ENCODE measurements at regions not wholly inside any gene's neighbourhood (a gene's known extent, or its start where the extent isn't known, plus 50 kb on each side); places are given as distances from the start of the nearest gene placed in this dataset.

GRCh38 chr9:107431461-107431860, 58.1 kb downstream of the KLF4 start:
- Histone ChIP-seq H3K36me3 (ENCODE audit: control insufficient read depth, insufficient read depth, low read length) (no peaks in the 10 kb centered on the region), H3K27me3 (ENCODE audit: control insufficient read depth, insufficient read depth, low read length) (no peaks in the 10 kb centered on the region), H3K4me3 (ENCODE audit: low read depth, low read length) (no peak overlapping the region)
- TF ChIP-seq, protein P1, sequence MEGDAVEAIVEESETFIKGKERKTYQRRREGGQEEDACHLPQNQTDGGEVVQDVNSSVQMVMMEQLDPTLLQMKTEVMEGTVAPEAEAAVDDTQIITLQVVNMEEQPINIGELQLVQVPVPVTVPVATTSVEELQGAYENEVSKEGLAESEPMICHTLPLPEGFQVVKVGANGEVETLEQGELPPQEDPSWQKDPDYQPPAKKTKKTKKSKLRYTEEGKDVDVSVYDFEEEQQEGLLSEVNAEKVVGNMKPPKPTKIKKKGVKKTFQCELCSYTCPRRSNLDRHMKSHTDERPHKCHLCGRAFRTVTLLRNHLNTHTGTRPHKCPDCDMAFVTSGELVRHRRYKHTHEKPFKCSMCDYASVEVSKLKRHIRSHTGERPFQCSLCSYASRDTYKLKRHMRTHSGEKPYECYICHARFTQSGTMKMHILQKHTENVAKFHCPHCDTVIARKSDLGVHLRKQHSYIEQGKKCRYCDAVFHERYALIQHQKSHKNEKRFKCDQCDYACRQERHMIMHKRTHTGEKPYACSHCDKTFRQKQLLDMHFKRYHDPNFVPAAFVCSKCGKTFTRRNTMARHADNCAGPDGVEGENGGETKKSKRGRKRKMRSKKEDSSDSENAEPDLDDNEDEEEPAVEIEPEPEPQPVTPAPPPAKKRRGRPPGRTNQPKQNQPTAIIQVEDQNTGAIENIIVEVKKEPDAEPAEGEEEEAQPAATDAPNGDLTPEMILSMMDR (IDR thresholded peaks at IDR 0.05; ENCODE audit: insufficient read depth, low read length, severe bottlenecking) = no peak
- no peak for DNase-seq (ENCODE audit: low read depth)
- FAIRE-seq = no peak

DNA sequence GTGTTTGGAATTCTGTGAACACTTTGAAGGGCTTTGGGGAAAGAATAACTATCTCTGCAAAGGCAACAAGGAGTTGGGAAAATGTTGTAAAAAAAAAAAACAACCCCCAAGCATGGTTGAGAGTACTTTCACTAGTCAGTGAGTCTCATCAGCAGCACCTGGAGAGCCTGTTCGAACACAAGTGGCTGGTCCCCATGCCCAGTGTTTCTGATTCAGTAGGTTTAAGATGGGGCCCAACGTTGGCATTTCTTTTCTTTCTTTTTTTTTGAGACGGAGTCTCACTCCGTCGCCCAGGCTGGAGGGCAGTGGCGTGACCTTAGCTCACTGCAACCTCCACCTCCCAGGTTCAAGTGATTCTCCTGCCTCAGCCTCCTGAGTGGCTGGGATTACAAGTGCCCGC, 59.5 kb downstream of the KLF4 start:
- Histone ChIP-seq H3K27me3 (ENCODE audit: control insufficient read depth, insufficient read depth, low read length) (no peaks in the 10 kb centered on the region), H3K4me3 (ENCODE audit: low read depth, low read length) (no peak overlapping the region), H3K36me3 (ENCODE audit: control insufficient read depth, insufficient read depth, low read length) (no peaks in the 10 kb centered on the region)
- TF ChIP-seq, protein P1 (IDR thresholded peaks at IDR 0.05; ENCODE audit: insufficient read depth, low read length, severe bottlenecking) = no peak
- DNase-seq (ENCODE audit: low read depth) = no peak
- no peak for FAIRE-seq

- DNase-seq (ENCODE audit: low read depth) = no peak
- H3K4me3 ChIP-seq (ENCODE audit: low read depth, low read length) = no peak overlapping the region
- no peaks in the 10 kb centered on the region for H3K27me3 ChIP-seq (ENCODE audit: control insufficient read depth, insufficient read depth, low read length)
- no peaks in the 10 kb centered on the region for H3K36me3 ChIP-seq (ENCODE audit: control insufficient read depth, insufficient read depth, low read length)
- TF ChIP-seq, protein P1 (IDR thresholded peaks at IDR 0.05; ENCODE audit: insufficient read depth, low read length, severe bottlenecking) = no peak
- FAIRE-seq = no peak
Observed at GRCh38 chr9:107426126-107426525, 63.4 kb downstream of the KLF4 start.

GRCh38 chr9:107425101-107426025, 64.2 kb downstream of the KLF4 start:
- FAIRE-seq (no peak), DNase-seq (ENCODE audit: low read depth) (peak; percentile 36)
- TF ChIP-seq, protein P1 (IDR thresholded peaks at IDR 0.05; ENCODE audit: insufficient read depth, low read length, severe bottlenecking) = peak; percentile 98
- Histone ChIP-seq H3K4me3 (ENCODE audit: low read depth, low read length) (no peak overlapping the region), H3K36me3 (ENCODE audit: control insufficient read depth, insufficient read depth, low read length) (no peaks in the 10 kb centered on the region), H3K27me3 (ENCODE audit: control insufficient read depth, insufficient read depth, low read length) (no peaks in the 10 kb centered on the region)

- TF ChIP-seq, protein P1 (IDR thresholded peaks at IDR 0.05; ENCODE audit: insufficient read depth, low read length, severe bottlenecking) = no peak
- H3K36me3 ChIP-seq (ENCODE audit: control insufficient read depth, insufficient read depth, low read length) = no peaks in the 10 kb centered on the region
- H3K4me3 ChIP-seq (ENCODE audit: low read depth, low read length) = no peak overlapping the region
- FAIRE-seq = no peak
- H3K27me3 ChIP-seq (ENCODE audit: control insufficient read depth, insufficient read depth, low read length) = no peaks in the 10 kb centered on the region
- no peak for DNase-seq (ENCODE audit: low read depth)
Observed at GRCh38 chr9:107423540-107423939, 66.0 kb downstream of the KLF4 start.
